Gastrocnemius medialis (tissue), 4 donors: ENCODE measurements at regions not wholly inside any gene's neighbourhood (a gene's known extent, or its start where the extent isn't known, plus 50 kb on each side); places are given as distances from the start of the nearest gene placed in this dataset.

ENCODE experiments used
- CTCF ChIP-seq, 5 experiments: fragments of 450-650 bp in 3 of 5; fragments of 200-600 bp in 2 of 5; sonication (generic) in 2 of 5; IDR thresholded peaks in 4 of 5; conservative IDR thresholded peaks in 1 of 5; 1 replicate in 4 of 5; 2 replicates in 1 of 5; pipeline ENCODE4 v1.5.1; 2016 to 2019; ENCODE audit warnings: antibody characterized with exemption in 5 of 5, mild to moderate bottlenecking in 3 of 5, moderate library complexity in 3 of 5
- POLR2A ChIP-seq, 2 donors: fragments of 450-650 bp; IDR thresholded peaks; one replicate each; pipeline ENCODE4 v1.6.1; 2017; ENCODE audit warnings: antibody characterized with exemption in 2 of 2, mild to moderate bottlenecking in 2 of 2, moderate library complexity in 2 of 2

GRCh38 chr5:120852222-120852860 lies 388.2 kb downstream of the PRR16 start:
- TF ChIP-seq CTCF (IDR thresholded peaks at IDR 0.05 in 4 of 5, conservative IDR thresholded peaks at IDR 0.05 in 1 of 5): no peak
- no peak for TF ChIP-seq POLR2A (IDR thresholded peaks at IDR 0.05)
